ENCODE measurements at regions not wholly inside any gene's neighbourhood (a gene's known extent, or its start where the extent isn't known, plus 50 kb on each side); places are given as distances from the start of the nearest gene placed in this dataset.

- H3K27me3 Mint-ChIP-seq (ENCODE audit: insufficient read depth) = no peaks in the 10 kb centered on the region
- no peak overlapping the region for H3K27ac Mint-ChIP-seq
- H3K36me3 Mint-ChIP-seq (ENCODE audit: low read depth) = no peaks in the 10 kb centered on the region; the same call in 1 of the 2 replicates
- H3K4me1 Mint-ChIP-seq (ENCODE audit: low read depth) = no peaks in the 10 kb centered on the region
- H3K9me3 Mint-ChIP-seq = peaks cover 41% of the 10 kb centered on the region
- no peak for DNase-seq
- H3K4me3 Mint-ChIP-seq = no peak overlapping the region
- no peak for TF ChIP-seq CTCF (IDR thresholded peaks at IDR 0.05)
Measured at GRCh38 chr14:42734041-42734440, 1127.4 kb downstream of the LRFN5 start.

GRCh38 chr14:42732005-42732404 is 1125.3 kb downstream of the LRFN5 start:
- no peaks in the 10 kb centered on the region for H3K4me1 Mint-ChIP-seq (ENCODE audit: low read depth)
- H3K4me3 Mint-ChIP-seq = no peak overlapping the region
- no peak for TF ChIP-seq CTCF (IDR thresholded peaks at IDR 0.05)
- H3K27me3 Mint-ChIP-seq (ENCODE audit: insufficient read depth) = no peaks in the 10 kb centered on the region
- peaks cover 41% of the 10 kb centered on the region for H3K9me3 Mint-ChIP-seq
- DNase-seq = no peak
- no peaks in the 10 kb centered on the region; the same call in 1 of the 2 replicates for H3K36me3 Mint-ChIP-seq (ENCODE audit: low read depth)
- H3K27ac Mint-ChIP-seq = no peak overlapping the region

- Mint-ChIP-seq H3K4me3 (no peak overlapping the region), H3K9me3 (peaks cover 40% of the 10 kb centered on the region), H3K36me3 (ENCODE audit: low read depth) (no peaks in the 10 kb centered on the region; the same call in 1 of the 2 replicates), H3K27ac (no peak overlapping the region), H3K27me3 (ENCODE audit: insufficient read depth) (no peaks in the 10 kb centered on the region), H3K4me1 (ENCODE audit: low read depth) (no peaks in the 10 kb centered on the region)
- DNase-seq = no peak
- TF ChIP-seq CTCF (IDR thresholded peaks at IDR 0.05) = no peak
Measured at GRCh38 chr14:42731480-42731879, 1124.8 kb downstream of the LRFN5 start.

- Mint-ChIP-seq H3K4me3 (no peak overlapping the region), H3K9me3 (peaks cover 38% of the 10 kb centered on the region), H3K4me1 (ENCODE audit: low read depth) (no peaks in the 10 kb centered on the region), H3K27me3 (ENCODE audit: insufficient read depth) (no peaks in the 10 kb centered on the region), H3K36me3 (ENCODE audit: low read depth) (no peaks in the 10 kb centered on the region), H3K27ac (no peak overlapping the region)
- no peak for DNase-seq
- TF ChIP-seq CTCF (IDR thresholded peaks at IDR 0.05) = no peak
Measured at GRCh38 chr14:42729681-42730080, 1123.0 kb downstream of the LRFN5 start.

- no peak overlapping the region for H3K4me3 Mint-ChIP-seq
- H3K27me3 Mint-ChIP-seq (ENCODE audit: insufficient read depth) = no peaks in the 10 kb centered on the region
- H3K9me3 Mint-ChIP-seq = peaks cover 24% of the 10 kb centered on the region
- no peaks in the 10 kb centered on the region for H3K36me3 Mint-ChIP-seq (ENCODE audit: low read depth)
- no peak for DNase-seq
- no peak for TF ChIP-seq CTCF (IDR thresholded peaks at IDR 0.05)
- no peak overlapping the region for H3K27ac Mint-ChIP-seq
- H3K4me1 Mint-ChIP-seq (ENCODE audit: low read depth) = no peaks in the 10 kb centered on the region
Measured at GRCh38 chr14:42719391-42719790, 1112.7 kb downstream of the LRFN5 start.

- no peak overlapping the region for H3K27ac Mint-ChIP-seq
- no peak for TF ChIP-seq CTCF (IDR thresholded peaks at IDR 0.05)
- H3K27me3 Mint-ChIP-seq (ENCODE audit: insufficient read depth) = no peaks in the 10 kb centered on the region
- DNase-seq = no peak
- no peak overlapping the region for H3K4me3 Mint-ChIP-seq
- H3K4me1 Mint-ChIP-seq (ENCODE audit: low read depth) = no peaks in the 10 kb centered on the region
- H3K36me3 Mint-ChIP-seq (ENCODE audit: low read depth) = no peaks in the 10 kb centered on the region; the same call in 1 of the 2 replicates
- H3K9me3 Mint-ChIP-seq = peaks cover 17% of the 10 kb centered on the region
Measured at GRCh38 chr14:42715316-42715715, 1108.6 kb downstream of the LRFN5 start.

Measured in HFFc6 (cell line).